DMS153 treated with DMSO at 0.1 percent for 48 hours (cell line): ENCODE measurements at regions not wholly inside any gene's neighbourhood (a gene's known extent, or its start where the extent isn't known, plus 50 kb on each side); places are given as distances from the start of the nearest gene placed in this dataset.

Experiments
- DNase-seq: peaks from one replicate; lab custom pipeline; 2025; ENCODE audit not compliant: unreplicated experiment; lab: John Stamatoyannopoulos, UW

DNA sequence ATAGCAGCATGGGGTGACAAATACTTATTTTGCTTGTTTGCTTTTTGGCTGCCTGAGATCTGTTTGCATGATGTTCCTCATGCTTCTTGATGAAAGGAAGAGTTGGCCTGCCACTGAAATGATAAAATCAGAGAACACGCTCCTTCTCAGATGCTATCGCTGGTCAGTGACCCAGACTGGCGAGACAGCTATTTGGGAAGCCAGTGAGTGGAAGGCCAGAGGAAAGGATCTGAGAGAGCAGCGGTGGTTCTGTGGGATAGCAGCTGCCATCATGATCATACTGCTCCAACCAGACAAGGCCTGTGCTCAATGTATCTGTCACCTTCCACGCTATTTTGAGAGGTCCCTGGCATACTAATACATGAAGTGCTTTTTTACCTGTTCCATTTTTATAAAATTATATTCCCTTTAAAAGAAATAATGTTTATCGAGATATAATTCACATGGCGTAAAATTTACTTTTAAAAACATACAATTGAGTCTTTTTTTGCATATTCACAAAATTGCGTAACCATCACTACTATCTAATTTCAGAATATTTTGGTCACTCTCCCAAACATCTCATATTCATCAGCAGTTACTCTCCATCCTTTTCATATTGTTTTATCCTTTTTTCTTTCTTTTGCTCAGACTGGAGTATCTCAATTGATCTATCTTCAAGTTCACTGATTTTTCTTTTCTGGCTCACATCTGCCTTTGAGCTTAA is 695.1 kb downstream of the TNS3 start:
- DNase-seq, result no peak

DNA sequence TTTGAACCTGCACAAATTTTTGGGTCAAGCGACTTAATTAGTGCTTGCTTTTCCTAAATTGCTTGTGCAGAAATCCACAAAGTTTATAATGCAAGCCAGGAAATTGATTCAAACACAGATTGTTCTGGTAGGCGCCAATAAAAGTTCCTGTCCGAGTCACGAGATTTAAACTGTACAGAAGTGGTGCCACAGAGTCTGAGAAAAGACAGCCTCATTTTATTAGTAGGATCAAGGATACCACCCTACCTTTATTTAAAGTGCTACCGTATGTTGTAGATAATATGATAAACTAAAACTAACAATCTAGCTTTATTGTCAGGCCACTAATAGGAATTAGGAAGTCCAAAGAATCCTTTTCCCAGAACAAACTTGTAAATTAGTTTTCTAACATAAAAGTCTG is 696.7 kb downstream of the TNS3 start:
- no peak for DNase-seq

DNA sequence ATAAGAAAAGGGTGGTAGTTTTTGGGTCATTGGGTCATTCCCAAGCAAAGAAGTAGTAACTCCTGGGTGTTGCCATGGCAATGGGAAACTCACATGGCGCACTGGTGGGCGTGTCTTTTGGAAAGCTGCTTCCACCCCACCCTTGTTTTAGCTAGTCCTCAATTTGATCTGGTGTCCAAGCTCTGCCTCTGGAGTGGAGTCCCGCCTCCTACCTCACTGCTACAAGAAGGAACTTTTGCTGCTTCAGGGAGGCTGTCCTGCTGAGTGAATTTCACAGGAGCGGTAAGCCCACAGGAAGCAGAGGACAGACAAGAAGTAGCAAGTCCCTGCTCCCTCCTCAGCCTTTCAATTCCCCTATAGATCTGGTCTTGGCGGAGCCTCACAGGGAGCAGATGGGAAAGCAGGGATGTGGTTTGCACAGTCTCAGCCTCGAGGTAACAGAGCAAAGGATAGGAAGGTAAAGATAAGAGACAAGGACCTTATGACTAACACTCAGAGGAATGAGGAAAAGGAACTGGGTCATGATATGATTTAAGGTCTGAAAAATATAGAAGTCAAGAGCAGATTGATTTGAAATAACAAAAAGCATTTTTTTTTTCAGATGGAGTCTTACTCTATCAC is 700.3 kb downstream of the TNS3 start:
- no peak for DNase-seq

DNA sequence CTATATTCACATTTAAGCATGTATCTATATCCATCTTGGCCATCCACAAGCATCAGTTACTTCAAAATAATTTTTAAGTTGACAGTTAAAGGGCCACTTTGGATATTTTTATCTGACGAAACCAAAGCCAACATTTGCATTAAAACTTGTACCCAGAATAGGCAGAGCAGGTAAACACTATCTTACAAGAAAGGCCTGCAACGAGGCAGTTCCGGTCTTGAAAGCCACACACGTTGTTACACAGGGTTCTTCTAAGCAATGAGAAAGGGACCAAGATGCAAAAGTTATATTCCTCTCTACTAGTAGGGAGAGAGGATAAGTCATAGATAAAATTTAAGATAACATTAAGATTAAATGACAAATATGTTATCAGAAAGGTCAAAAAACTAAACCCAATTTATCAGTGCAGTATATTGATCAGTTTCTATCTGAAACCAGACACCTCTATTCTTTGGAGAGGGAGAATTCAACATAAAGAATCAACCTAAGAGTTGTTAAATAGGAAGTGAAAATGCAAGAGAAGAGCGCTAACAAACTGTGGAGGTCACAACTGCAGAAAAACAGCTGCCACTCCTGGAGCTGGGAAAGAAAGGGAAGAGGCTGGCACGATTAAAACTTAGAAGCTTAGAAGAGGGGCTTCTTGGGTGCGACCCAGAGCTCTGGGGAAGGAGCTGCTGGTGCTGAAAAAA is 701.3 kb downstream of the TNS3 start:
- no peak for DNase-seq

- DNase-seq, result no peak
Observed at GRCh38 chr7:46879783-46880182, 702.1 kb downstream of the TNS3 start.

GRCh38 chr7:46871516-46871915 is 710.4 kb downstream of the TNS3 start:
- no peak for DNase-seq

DNA sequence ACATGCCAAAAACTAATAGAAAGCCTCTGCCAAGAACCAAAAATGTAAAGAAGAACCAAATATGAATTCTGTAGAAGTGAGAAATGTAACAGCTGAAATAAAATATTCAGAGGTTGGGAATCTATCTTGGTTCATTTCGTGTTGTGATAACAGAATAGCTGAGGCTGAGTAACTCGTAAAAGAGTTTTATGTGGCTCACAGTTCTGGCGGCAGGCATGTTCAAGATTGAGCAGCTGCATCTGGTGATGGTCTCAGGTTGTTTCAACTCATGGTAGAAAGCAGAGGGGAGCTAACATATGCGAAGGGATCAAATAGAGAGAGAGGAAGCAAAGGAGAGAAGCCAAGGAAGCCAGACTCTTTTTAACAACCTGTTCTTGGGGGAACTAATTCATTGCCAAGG is 717.2 kb downstream of the TNS3 start:
- DNase-seq, result no peak

DNA sequence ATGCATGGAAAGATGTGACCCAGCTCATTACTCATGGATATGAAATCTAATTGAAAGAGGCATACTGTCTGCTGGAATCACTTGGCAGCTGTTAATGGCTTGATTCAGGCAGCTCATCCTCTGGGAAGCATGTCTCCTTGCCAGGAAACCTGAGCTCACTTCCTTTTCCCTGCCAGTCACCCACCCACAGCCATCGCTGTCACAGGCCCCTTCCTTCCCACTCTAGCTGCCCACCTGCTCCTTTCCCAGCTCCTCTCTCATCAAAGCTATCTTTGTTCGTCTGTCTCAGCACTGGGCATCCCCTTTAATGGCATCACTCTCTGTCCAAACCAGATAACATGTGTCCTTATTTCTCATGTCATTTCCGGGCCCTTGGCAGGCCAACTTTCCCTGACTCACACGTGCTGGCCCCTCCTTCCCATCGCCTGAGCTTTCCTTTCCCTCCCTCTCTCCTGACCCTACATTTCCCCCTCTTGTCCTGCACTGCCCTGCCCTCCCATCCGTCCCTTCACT is 721.9 kb downstream of the TNS3 start:
- no peak for DNase-seq

GRCh38 chr7:46855851-46856250 is 726.1 kb downstream of the TNS3 start:
- DNase-seq, result no peak

- DNase-seq, result no peak
Observed at GRCh38 chr7:46854958-46855473, 726.9 kb downstream of the TNS3 start.

DNA sequence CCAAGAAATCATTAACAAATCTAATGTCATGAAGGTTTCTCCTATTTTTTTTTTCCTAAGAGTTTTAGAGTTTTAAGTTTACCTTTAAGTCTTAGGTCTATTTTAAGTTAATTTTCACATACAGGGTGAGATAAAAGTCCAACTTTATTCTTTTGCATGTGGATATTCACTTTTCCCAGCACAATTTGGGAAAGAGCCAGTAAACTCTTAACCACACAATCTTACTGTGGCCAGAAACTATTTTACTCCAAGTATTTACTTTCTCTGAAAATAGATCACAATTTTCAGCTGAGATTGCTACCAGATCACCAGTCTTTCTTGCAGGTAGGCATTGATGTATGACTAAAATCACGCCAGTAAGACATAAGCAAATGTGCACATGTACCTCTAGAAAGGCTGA is 728.5 kb downstream of the TNS3 start:
- no peak for DNase-seq

GRCh38 chr7:46852795-46853194 is 729.1 kb downstream of the TNS3 start:
- no peak for DNase-seq

DNA sequence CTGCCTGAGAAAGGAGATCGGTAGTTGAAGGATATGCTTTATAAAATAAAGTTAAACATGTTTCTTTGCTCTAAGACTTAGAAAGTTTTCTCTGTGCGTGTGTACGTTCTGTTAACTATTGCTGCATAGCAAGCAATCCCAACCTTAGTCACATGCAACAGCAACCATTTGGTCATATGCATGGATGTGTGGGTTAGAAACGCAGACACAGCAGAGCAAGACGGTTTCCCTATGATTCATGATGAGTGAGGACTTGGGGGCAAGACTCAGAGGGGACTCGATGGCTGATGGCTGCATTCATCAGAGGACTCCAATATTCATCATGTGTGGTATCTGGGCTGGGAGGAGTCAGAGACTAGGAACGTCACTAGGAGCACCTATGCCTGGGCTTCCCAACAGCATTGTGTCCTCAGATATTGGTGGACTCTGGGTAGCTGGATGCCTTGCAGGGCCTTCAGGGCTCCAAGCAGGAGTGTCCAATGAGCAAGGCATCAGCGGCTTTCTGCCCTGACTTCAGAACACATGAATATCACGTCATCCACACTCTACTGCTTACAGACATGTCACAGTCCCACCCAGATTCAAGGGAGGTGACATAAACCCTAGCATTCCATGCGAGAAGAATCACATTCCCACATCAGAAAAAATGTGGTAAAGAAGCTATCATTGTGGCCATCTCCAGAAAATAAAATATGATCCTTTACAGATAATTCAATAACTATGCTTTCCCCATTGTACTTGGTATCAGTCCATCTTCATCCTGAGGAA is 731.2 kb downstream of the TNS3 start:
- no peak for DNase-seq

GRCh38 chr7:46848944-46849343 is 733.0 kb downstream of the TNS3 start:
- no peak for DNase-seq

DNA sequence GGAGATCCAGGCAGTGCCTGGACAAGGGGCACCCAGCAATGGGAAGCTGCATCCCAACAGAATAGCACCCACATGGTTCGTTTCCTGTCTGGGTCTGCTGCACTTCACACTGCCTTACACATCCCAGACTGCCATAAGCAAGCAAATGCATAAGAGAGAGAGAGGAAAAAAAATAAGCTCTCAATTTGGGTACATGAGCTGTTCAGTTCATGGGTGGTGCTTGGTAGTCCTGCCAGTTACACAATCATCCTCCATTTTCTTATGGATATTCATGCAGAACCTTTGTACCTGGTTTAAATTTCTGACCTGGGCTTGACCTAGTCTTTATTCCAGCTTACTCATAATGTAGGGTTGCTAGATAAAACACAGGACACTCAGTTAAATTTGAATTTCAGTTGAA is 733.6 kb downstream of the TNS3 start:
- DNase-seq, result no peak

GRCh38 chr7:46847126-46847525 is 734.8 kb downstream of the TNS3 start:
- no peak for DNase-seq

DNA sequence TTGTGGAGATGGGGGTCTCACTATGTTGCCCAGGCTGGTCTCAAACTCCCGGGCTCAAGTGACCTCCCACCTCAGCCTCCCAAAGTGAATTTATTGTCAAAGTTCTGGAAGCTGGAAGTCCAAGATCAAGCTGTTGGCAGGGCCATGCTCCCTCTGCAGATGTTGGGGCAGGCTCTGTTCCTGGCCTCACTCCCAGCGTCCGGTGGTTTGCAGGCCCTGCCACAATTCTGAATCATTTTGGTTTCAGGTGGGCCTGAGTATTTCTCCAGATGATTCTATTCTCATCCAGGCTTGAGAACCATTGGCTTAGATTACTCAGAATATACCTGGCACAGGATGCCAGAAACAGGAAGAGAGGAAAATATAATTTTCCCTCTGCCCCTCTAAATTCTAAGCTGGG is 737.4 kb downstream of the TNS3 start:
- no peak for DNase-seq

- DNase-seq, result no peak
Observed at GRCh38 chr7:46841248-46841647, 740.7 kb downstream of the TNS3 start.

DNA sequence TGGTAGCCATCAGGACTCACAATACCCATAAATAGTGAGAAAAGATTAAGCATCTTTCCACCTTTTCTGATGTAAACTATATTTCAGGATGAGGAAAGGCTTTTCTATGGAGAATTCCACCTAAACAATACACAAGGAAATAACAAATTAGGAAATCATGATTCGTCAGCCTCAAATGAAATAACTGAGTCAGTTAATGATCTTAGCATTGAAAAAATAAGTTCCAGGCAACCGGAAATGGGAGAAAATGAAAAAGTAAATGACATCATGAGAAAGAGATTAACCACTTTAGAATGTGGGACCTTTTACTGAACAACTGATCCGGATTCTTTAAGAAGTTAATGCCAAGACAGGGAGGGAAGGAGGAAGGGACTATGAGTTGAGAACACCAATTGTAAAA is 742.3 kb downstream of the TNS3 start:
- no peak for DNase-seq

DNA sequence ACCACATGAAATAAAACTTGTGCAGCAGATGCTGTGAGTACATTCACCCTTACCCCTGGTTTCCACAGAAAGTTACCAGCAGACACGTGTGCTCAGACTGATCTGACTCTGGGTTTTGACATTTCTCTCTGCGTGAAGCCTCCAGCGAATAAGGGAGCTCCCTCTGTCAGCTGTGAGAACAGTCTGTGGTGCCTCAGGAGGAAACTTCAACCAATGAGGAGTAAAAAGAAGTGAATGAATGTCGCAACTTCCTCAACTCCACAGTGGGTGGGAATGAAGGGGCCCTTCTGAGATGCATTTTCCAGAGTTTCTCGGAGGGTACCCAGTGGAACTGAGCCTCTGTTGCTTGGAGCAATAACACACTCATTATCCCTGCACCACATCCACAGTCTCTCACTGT is 743.4 kb downstream of the TNS3 start:
- no peak for DNase-seq

DNA sequence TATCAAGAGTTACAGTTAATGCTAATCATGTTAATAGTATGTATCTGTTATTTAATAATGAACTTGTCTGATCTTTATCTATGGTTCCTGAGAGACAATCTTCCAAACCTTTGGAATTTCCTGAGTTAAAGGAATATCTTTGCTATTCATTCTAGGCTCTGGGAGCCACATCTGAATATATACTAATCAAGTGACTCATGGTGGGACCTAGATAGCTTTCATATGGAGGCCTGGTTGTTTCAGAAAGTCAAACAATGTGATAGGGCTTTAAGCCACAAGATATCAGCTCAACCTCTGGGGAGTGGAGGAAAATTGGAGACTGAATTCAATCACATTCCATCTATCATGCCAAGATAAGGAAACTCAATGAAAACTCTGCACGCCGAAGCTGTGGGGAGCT is 746.4 kb downstream of the TNS3 start:
- DNase-seq, result no peak
